ENCODE measurements at regions not wholly inside any gene's neighbourhood (a gene's known extent, or its start where the extent isn't known, plus 50 kb on each side); places are given as distances from the start of the nearest gene placed in this dataset.

- no peak for DNase-seq (ENCODE audit: unreplicated experiment)
- ChIA-PET POLR2A (no interaction called here), CTCF (interaction anchor here (0.6 to 6.1 kb wide), 30 partner anchors 10 to 1903 kb away, joined by 3 to 61 read pairs (median 4); no protein-coding TSS in a partner anchor)
- intact Hi-C loops (cut with micrococcal nuclease): no loop called here
- H3K36me3 Mint-ChIP-seq (ENCODE audit: insufficient read depth, unreplicated experiment): no peaks in the 10 kb centered on the region
- no TSS peak for BruUV-seq (replicated peaks)
- no peaks in the 10 kb centered on the region for H3K4me1 Mint-ChIP-seq (ENCODE audit: insufficient read depth, unreplicated experiment)
- no peak overlapping the region for H3K4me3 Mint-ChIP-seq (ENCODE audit: unreplicated experiment)
- no peaks in the 10 kb centered on the region for H3K9me3 Mint-ChIP-seq (ENCODE audit: unreplicated experiment)
- H3K27ac Mint-ChIP-seq (ENCODE audit: low read depth, unreplicated experiment): no peak overlapping the region
- TF ChIP-seq CTCF (IDR thresholded peaks at IDR 0.05; ENCODE audit: unreplicated experiment): no peak
- H3K27me3 Mint-ChIP-seq (ENCODE audit: insufficient read depth, unreplicated experiment): peaks cover 21% of the 10 kb centered on the region
Observed at GRCh38 chr19:30668521-30669155, 296.5 kb downstream of the ZNF536 start.

- no TSS peak for BruUV-seq (replicated peaks)
- Mint-ChIP-seq H3K27me3 (ENCODE audit: insufficient read depth, unreplicated experiment) (peaks cover 12% of the 10 kb centered on the region), H3K27ac (ENCODE audit: low read depth, unreplicated experiment) (no peak overlapping the region), H3K36me3 (ENCODE audit: insufficient read depth, unreplicated experiment) (no peaks in the 10 kb centered on the region), H3K9me3 (ENCODE audit: unreplicated experiment) (no peaks in the 10 kb centered on the region), H3K4me3 (ENCODE audit: unreplicated experiment) (no peak overlapping the region), H3K4me1 (ENCODE audit: insufficient read depth, unreplicated experiment) (no peaks in the 10 kb centered on the region)
- no peak for DNase-seq (ENCODE audit: unreplicated experiment)
- TF ChIP-seq CTCF (IDR thresholded peaks at IDR 0.05; ENCODE audit: unreplicated experiment): no peak
- POLR2A ChIA-PET: no interaction called here
- CTCF ChIA-PET: interaction anchor here (0.6 to 6.1 kb wide), 24 partner anchors 10 to 1903 kb away, joined by 3 to 71 read pairs (median 4); no protein-coding TSS in a partner anchor
- intact Hi-C loops (cut with micrococcal nuclease): no loop called here
Observed at GRCh38 chr19:30667746-30668145, 295.6 kb downstream of the ZNF536 start.

- CTCF ChIA-PET: interaction anchor here (0.5 to 6.1 kb wide), 41 partner anchors 8 to 1939 kb away, joined by 3 to 71 read pairs (median 3); no protein-coding TSS in a partner anchor
- H3K4me1 Mint-ChIP-seq (ENCODE audit: insufficient read depth, unreplicated experiment): no peaks in the 10 kb centered on the region
- DNase-seq (ENCODE audit: unreplicated experiment): no peak
- H3K4me3 Mint-ChIP-seq (ENCODE audit: unreplicated experiment): no peak overlapping the region
- H3K27ac Mint-ChIP-seq (ENCODE audit: low read depth, unreplicated experiment): no peak overlapping the region
- intact Hi-C loops (cut with micrococcal nuclease): no loop called here
- TF ChIP-seq CTCF (IDR thresholded peaks at IDR 0.05; ENCODE audit: unreplicated experiment): no peak
- peaks cover 7% of the 10 kb centered on the region for H3K27me3 Mint-ChIP-seq (ENCODE audit: insufficient read depth, unreplicated experiment)
- POLR2A ChIA-PET: no interaction called here
- BruUV-seq (replicated peaks): no TSS peak
- no peaks in the 10 kb centered on the region for H3K9me3 Mint-ChIP-seq (ENCODE audit: unreplicated experiment)
- no peaks in the 10 kb centered on the region for H3K36me3 Mint-ChIP-seq (ENCODE audit: insufficient read depth, unreplicated experiment)
Observed at GRCh38 chr19:30667227-30667626, 295.0 kb downstream of the ZNF536 start.

GRCh38 chr19:30666301-30666803 is 294.2 kb downstream of the ZNF536 start:
- Mint-ChIP-seq H3K4me1 (ENCODE audit: insufficient read depth, unreplicated experiment) (no peaks in the 10 kb centered on the region), H3K9me3 (ENCODE audit: unreplicated experiment) (no peaks in the 10 kb centered on the region), H3K4me3 (ENCODE audit: unreplicated experiment) (no peak overlapping the region), H3K27ac (ENCODE audit: low read depth, unreplicated experiment) (no peak overlapping the region), H3K36me3 (ENCODE audit: insufficient read depth, unreplicated experiment) (no peaks in the 10 kb centered on the region), H3K27me3 (ENCODE audit: insufficient read depth, unreplicated experiment) (no peaks in the 10 kb centered on the region)
- POLR2A ChIA-PET: interaction anchor here (0.7 kb wide), 1 partner anchor 450 kb away, joined by 3 read pairs; no protein-coding TSS in a partner anchor
- no TSS peak for BruUV-seq (replicated peaks)
- DNase-seq (ENCODE audit: unreplicated experiment): peak; percentile 44
- CTCF ChIA-PET: interaction anchor here (0.6 to 6.1 kb wide), 58 partner anchors 8 to 1940 kb away, joined by 3 to 71 read pairs (median 4); no protein-coding TSS in a partner anchor
- peak; percentile 92 for TF ChIP-seq CTCF (IDR thresholded peaks at IDR 0.05; ENCODE audit: unreplicated experiment)
- intact Hi-C loops (cut with micrococcal nuclease): loop anchor here (1.0 kb wide), 1 partner anchor 1904 kb away; no protein-coding TSS in a partner anchor
